NB4 (cell line): ENCODE measurements at regions not wholly inside any gene's neighbourhood (a gene's known extent, or its start where the extent isn't known, plus 50 kb on each side); places are given as distances from the start of the nearest gene placed in this dataset.
A peak's percentile ranks its signal among the peaks of the same experiment; 100 is the strongest.

Experiments used
- DNase-seq: peaks from one replicate; pipeline ENCODE4 v3.0.0; 2010; ENCODE audit warnings: low read depth
- H3K4me3 ChIP-seq: one replicate; pipeline ENCODE4 v1.5.1; 2011; ENCODE audit warnings: mild to moderate bottlenecking, low read depth, low read length, moderate library complexity
- MYC ChIP-seq: IDR thresholded peaks from 2 replicates; pipeline ENCODE4 v1.6.1; 2011; ENCODE audit warnings: low read depth, low read length
- POLR2A ChIP-seq: IDR thresholded peaks from 2 replicates; pipeline ENCODE4 v1.6.1; 2011; ENCODE audit warnings: mild to moderate bottlenecking; ENCODE audit not compliant: insufficient read length; ENCODE audit errors: extremely low read depth
- TF ChIP-seq, protein P1 (sequence below): IDR thresholded peaks from 2 replicates; pipeline ENCODE4 v1.6.1; 2011; ENCODE audit warnings: low read depth, low read length
- TF ChIP-seq, protein P2 (sequence below): IDR thresholded peaks from one replicate; pipeline ENCODE4 v1.5.1; 2012; ENCODE audit warnings: low read depth, low read length

- DNase-seq = no peak
- TF ChIP-seq, protein P1, sequence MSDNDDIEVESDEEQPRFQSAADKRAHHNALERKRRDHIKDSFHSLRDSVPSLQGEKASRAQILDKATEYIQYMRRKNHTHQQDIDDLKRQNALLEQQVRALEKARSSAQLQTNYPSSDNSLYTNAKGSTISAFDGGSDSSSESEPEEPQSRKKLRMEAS = no peak
- TF ChIP-seq, protein P2, sequence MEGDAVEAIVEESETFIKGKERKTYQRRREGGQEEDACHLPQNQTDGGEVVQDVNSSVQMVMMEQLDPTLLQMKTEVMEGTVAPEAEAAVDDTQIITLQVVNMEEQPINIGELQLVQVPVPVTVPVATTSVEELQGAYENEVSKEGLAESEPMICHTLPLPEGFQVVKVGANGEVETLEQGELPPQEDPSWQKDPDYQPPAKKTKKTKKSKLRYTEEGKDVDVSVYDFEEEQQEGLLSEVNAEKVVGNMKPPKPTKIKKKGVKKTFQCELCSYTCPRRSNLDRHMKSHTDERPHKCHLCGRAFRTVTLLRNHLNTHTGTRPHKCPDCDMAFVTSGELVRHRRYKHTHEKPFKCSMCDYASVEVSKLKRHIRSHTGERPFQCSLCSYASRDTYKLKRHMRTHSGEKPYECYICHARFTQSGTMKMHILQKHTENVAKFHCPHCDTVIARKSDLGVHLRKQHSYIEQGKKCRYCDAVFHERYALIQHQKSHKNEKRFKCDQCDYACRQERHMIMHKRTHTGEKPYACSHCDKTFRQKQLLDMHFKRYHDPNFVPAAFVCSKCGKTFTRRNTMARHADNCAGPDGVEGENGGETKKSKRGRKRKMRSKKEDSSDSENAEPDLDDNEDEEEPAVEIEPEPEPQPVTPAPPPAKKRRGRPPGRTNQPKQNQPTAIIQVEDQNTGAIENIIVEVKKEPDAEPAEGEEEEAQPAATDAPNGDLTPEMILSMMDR = no peak
- TF ChIP-seq POLR2A (no peak), MYC (no peak)
- H3K4me3 ChIP-seq = no peak overlapping the region
Observed at GRCh38 chr3:168625477-168625876, 529.8 kb upstream of the GOLIM4 start.

GRCh38 chr3:168624892-168625448 is 529.2 kb upstream of the GOLIM4 start:
- DNase-seq = no peak
- H3K4me3 ChIP-seq = no peak overlapping the region
- no peak for TF ChIP-seq MYC
- TF ChIP-seq, protein P2 = no peak
- TF ChIP-seq, protein P1 = no peak
- no peak for TF ChIP-seq POLR2A

DNA sequence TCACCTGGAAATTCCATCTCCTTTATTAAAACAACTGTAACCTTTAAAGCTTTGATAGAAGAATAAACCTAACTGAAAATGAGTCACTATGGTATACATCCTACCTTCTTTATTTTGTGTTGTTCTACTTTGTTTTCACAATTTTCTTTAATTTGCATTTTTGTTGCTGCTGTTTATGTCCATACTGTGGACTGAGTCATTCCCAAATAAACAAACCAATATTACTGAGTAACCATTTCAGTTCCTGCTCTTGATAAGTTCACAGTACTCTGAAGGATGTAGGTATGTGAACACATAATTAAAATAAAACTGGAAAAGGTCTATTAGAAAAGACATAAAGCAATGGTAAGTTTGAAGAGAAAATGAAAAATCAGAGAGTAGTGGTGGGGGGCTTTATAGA is 528.5 kb upstream of the GOLIM4 start:
- no peak for DNase-seq
- H3K4me3 ChIP-seq = no peak overlapping the region
- TF ChIP-seq, protein P2 = no peak
- TF ChIP-seq MYC = no peak
- TF ChIP-seq POLR2A = no peak
- TF ChIP-seq, protein P1 = no peak

DNA sequence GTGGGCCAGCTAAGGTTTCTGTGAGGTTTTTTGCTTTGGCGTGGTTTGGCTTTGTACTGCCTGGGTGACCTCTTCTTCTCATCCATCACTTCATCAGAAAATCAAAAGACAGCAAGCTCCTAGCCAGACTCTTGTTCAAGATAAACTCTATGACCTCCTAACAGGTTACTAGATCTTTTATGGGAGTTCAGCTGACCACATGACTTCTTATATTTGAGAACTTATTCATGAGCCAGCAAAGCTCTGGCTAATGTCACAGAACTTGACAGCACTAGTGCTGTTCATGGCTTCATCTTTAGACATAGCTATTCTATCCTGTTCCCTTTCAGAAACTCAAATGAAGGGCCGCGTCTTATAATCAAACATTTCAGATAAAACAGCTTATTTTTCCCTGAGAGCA is 527.1 kb upstream of the GOLIM4 start:
- TF ChIP-seq, protein P1 = no peak
- TF ChIP-seq, protein P2 = no peak
- TF ChIP-seq MYC (no peak), POLR2A (no peak)
- H3K4me3 ChIP-seq = no peak overlapping the region
- no peak for DNase-seq

DNA sequence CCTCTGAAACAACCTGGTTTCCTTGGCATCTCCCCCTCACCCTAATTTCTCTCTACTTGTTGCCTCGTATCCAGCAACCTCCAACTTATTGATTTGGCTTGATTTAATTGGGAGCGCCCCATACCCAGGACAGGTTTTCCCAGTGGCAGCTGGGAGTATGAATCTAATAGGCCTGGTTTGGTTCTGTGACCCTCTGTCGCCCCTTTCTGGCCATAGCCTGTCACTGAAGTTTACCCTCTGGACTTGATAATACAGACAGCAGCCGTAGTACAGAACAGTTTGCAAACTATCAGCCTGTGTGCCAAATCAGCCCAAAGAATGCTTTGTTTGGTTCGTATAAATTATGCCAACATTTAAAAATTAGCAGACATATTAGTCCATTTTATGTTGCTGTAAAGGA is 525.1 kb upstream of the GOLIM4 start:
- H3K4me3 ChIP-seq = no peak overlapping the region
- DNase-seq = peak; percentile 37
- TF ChIP-seq POLR2A (no peak), MYC (no peak)
- TF ChIP-seq, protein P1 = no peak
- TF ChIP-seq, protein P2 = peak; percentile 35
